H9 (cell line): ENCODE measurements at regions not wholly inside any gene's neighbourhood (a gene's known extent, or its start where the extent isn't known, plus 50 kb on each side); places are given as distances from the start of the nearest gene placed in this dataset.

Source experiments
- DNase-seq: peaks from one replicate; pipeline ENCODE4 v3.0.0-alpha.2; 2017
- H2AFZ ChIP-seq: one replicate; pipeline ENCODE4 v1.6.1; 2013; ENCODE audit warnings: mild to moderate bottlenecking, low read length, control low read depth, moderate library complexity
- H2AK5ac ChIP-seq: 2 replicates; pipeline ENCODE4 v1.6.1; 2013; ENCODE audit warnings: low read length, control low read depth, mixed read lengths; ENCODE audit not compliant: insufficient read length
- H2BK120ac ChIP-seq: one replicate; pipeline ENCODE4 v1.6.1; 2013; ENCODE audit warnings: low read depth, mild to moderate bottlenecking, low read length, control low read depth, inconsistent platforms; ENCODE audit not compliant: poor library complexity, severe bottlenecking
- H2BK12ac ChIP-seq: 2 replicates; pipeline ENCODE4 v1.6.1; 2013; ENCODE audit warnings: low read length, control low read depth, mixed read lengths, low read depth; ENCODE audit not compliant: insufficient read length
- H2BK15ac ChIP-seq: 2 replicates; pipeline ENCODE4 v1.6.1; 2013; ENCODE audit warnings: low read depth, low read length, control low read depth
- H2BK20ac ChIP-seq: one replicate; pipeline ENCODE4 v1.6.1; 2013; ENCODE audit warnings: low read depth, mild to moderate bottlenecking, low read length, control low read depth, inconsistent platforms; ENCODE audit not compliant: poor library complexity, severe bottlenecking
- H2BK5ac ChIP-seq: 2 replicates; pipeline ENCODE4 v1.6.1; 2013; ENCODE audit warnings: low read length, control low read depth, mixed read lengths; ENCODE audit not compliant: insufficient read length
- H3K14ac ChIP-seq: 2 replicates; pipeline ENCODE4 v1.6.1; 2013; ENCODE audit warnings: low read length, control low read depth; ENCODE audit not compliant: insufficient read depth
- H3K18ac ChIP-seq: 2 replicates; pipeline ENCODE4 v1.6.1; 2013; ENCODE audit warnings: low read depth, mild to moderate bottlenecking, mixed read lengths, low read length, control low read depth; ENCODE audit not compliant: insufficient read length
- H3K23ac ChIP-seq: 2 replicates; pipeline ENCODE4 v1.6.1; 2013; ENCODE audit warnings: low read length, control low read depth, mixed read lengths, low read depth; ENCODE audit not compliant: insufficient read length
- H3K23me2 ChIP-seq: 2 replicates; pipeline ENCODE4 v1.6.1; 2013; ENCODE audit warnings: low read depth, mild to moderate bottlenecking, mixed read lengths, low read length, control low read depth; ENCODE audit not compliant: insufficient read length, poor library complexity, severe bottlenecking
- H3K27ac ChIP-seq: 2 replicates; pipeline ENCODE4 v1.5.1; 2013; ENCODE audit warnings: low read length, control low read depth, mixed read lengths, low read depth; ENCODE audit not compliant: insufficient read length
- H3K27me3 ChIP-seq: 2 replicates; pipeline ENCODE4 v1.6.1; 2013; ENCODE audit warnings: low read length, control low read depth, inconsistent platforms; ENCODE audit not compliant: insufficient read depth
- H3K4ac ChIP-seq: 2 replicates; pipeline ENCODE4 v1.6.1; 2013; ENCODE audit warnings: low read depth, mild to moderate bottlenecking, control low read depth, inconsistent platforms, low read length, moderate library complexity
- H3K4me1 ChIP-seq: 2 replicates; pipeline ENCODE4 v1.6.1; 2013; ENCODE audit warnings: low read length, control low read depth, inconsistent platforms; ENCODE audit not compliant: insufficient read depth
- H3K4me2 ChIP-seq: 2 replicates; pipeline ENCODE4 v1.6.1; 2013; ENCODE audit warnings: low read length, control low read depth, mixed read lengths; ENCODE audit not compliant: insufficient read length, insufficient read depth
- H3K56ac ChIP-seq: 2 replicates; pipeline ENCODE4 v1.6.1; 2013; ENCODE audit warnings: low read depth, mild to moderate bottlenecking, mixed read lengths, low read length, control low read depth; ENCODE audit not compliant: insufficient read length
- H3K79me1 ChIP-seq: 2 replicates; pipeline ENCODE4 v1.6.1; 2013; ENCODE audit warnings: low read depth, mild to moderate bottlenecking, moderate library complexity, low read length, control low read depth, inconsistent platforms; ENCODE audit not compliant: insufficient read depth, poor library complexity, severe bottlenecking
- H3K79me2 ChIP-seq: 2 replicates; pipeline ENCODE4 v1.6.1; 2013; ENCODE audit warnings: low read length, control low read depth, inconsistent platforms; ENCODE audit not compliant: insufficient read depth
- H3K9ac ChIP-seq: 2 replicates; pipeline ENCODE4 v1.6.1; 2013; ENCODE audit warnings: low read length, control low read depth, mixed read lengths; ENCODE audit not compliant: insufficient read length; ENCODE audit errors: extremely low read depth
- H3K9me3 ChIP-seq: one replicate; pipeline ENCODE4 v1.6.1; 2013; ENCODE audit warnings: low read depth, low read length, inconsistent platforms; ENCODE audit not compliant: control insufficient read depth
- H3T11ph ChIP-seq: one replicate; pipeline ENCODE4 v1.6.1; 2013; ENCODE audit warnings: mild to moderate bottlenecking, low read length, control low read depth, inconsistent platforms
- H4K20me1 ChIP-seq: one replicate; pipeline ENCODE4 v1.6.1; 2013; ENCODE audit not compliant: control insufficient read depth, insufficient read length, insufficient read depth
- H4K5ac ChIP-seq: 2 replicates; pipeline ENCODE4 v1.6.1; 2013; ENCODE audit warnings: low read depth, mild to moderate bottlenecking, mixed read lengths, low read length, control low read depth; ENCODE audit not compliant: insufficient read length
- H4K8ac ChIP-seq: replicated peaks from 2 replicates; pipeline ENCODE4 v1.6.1; 2013; ENCODE audit warnings: low read length, control low read depth, mixed read lengths, low read depth; ENCODE audit not compliant: insufficient read length
- H4K91ac ChIP-seq: 2 replicates; pipeline ENCODE4 v1.6.1; 2013; ENCODE audit warnings: low read depth, mild to moderate bottlenecking, moderate library complexity, mixed read lengths, low read length, control low read depth; ENCODE audit not compliant: insufficient read length
- H3K27ac Mint-ChIP-seq, 3 experiments: 2 replicates in 2 of 3; 3 replicates in 1 of 3; pipeline ENCODE4 v1.8.0; 2020 to 2021; ENCODE audit warnings: mixed read lengths in 3 of 3, mild to moderate bottlenecking in 1 of 3, moderate library complexity in 1 of 3
- H3K27me3 Mint-ChIP-seq: 2 replicates; pipeline ENCODE4 v1.8.0; 2021; ENCODE audit warnings: low read depth, mild to moderate bottlenecking, moderate library complexity, mixed read lengths
- H3K36me3 Mint-ChIP-seq, 3 experiments: 2 replicates in 2 of 3; 3 replicates in 1 of 3; pipeline ENCODE4 v1.8.0; 2020 to 2021; ENCODE audit warnings: low read depth in 3 of 3, mixed read lengths in 3 of 3; ENCODE audit not compliant: insufficient read depth in 1 of 3
- H3K4me1 Mint-ChIP-seq, 2 experiments: 2 replicates each; pipeline ENCODE4 v1.8.0; 2020; ENCODE audit warnings: mixed read lengths in 2 of 2
- H3K4me3 Mint-ChIP-seq, 2 experiments: 2 replicates in 1 of 2; 3 replicates in 1 of 2; pipeline ENCODE4 v1.8.0; 2020 to 2021; ENCODE audit warnings: mild to moderate bottlenecking in 2 of 2, mixed read lengths in 2 of 2, moderate library complexity in 1 of 2
- H3K9me3 Mint-ChIP-seq, 2 experiments: 2 replicates in 1 of 2; 3 replicates in 1 of 2; pipeline ENCODE4 v1.8.0; 2020; ENCODE audit warnings: mild to moderate bottlenecking in 2 of 2, mixed read lengths in 2 of 2, moderate library complexity in 1 of 2
- CTCF ChIP-seq: fragments of 200-600 bp; sonication (generic); conservative IDR thresholded peaks from 3 replicates; pipeline ENCODE4 v1.8.0; 2021; ENCODE audit warnings: antibody characterized with exemption, mild to moderate bottlenecking
- whole genome bisulfite sequencing: extraction: QIAGEN DNeasy Blood & Tissue Kit; methylation state at CpG from one replicate; pipeline ENCODE4 v1.1.7; 2013; ENCODE audit warnings: missing lambda C conversion rate, low lambda C conversion rate, mixed read lengths; ENCODE audit not compliant: insufficient read length; ENCODE audit errors: extremely low coverage; 5-methylcytosine and 5-hydroxymethylcytosine counted together

GRCh38 chr1:98210563-98210962, 289.7 kb upstream of the DPYD start:
- no peak overlapping the region for H2AK5ac ChIP-seq
- no peak overlapping the region for H4K5ac ChIP-seq
- no peaks in the 10 kb centered on the region; the same call in 1 of the 2 replicates for H3K4me1 ChIP-seq
- no peak for DNase-seq
- no peak for TF ChIP-seq CTCF
- H3K23me2 ChIP-seq = no peaks in the 10 kb centered on the region
- no peak overlapping the region for H2BK120ac ChIP-seq
- H3K23ac ChIP-seq = no peak overlapping the region
- Mint-ChIP-seq H3K4me3 (no peak overlapping the region), H3K27ac (no peak overlapping the region), H3K27me3 (peaks cover 21% of the 10 kb centered on the region), H3K4me1 (peaks cover 24 to 27% of the 10 kb centered on the region in 2 experiments), H3K9me3 (no peaks in the 10 kb centered on the region; a peak in 2 of 5 replicates), H3K36me3 (no peaks in the 10 kb centered on the region)
- no peak overlapping the region for H2AFZ ChIP-seq
- H4K91ac ChIP-seq = no peak overlapping the region
- no peak overlapping the region for H3K14ac ChIP-seq
- no peak overlapping the region for H3K18ac ChIP-seq
- H2BK15ac ChIP-seq = no peak overlapping the region
- H2BK20ac ChIP-seq = no peak overlapping the region
- no peak overlapping the region for H3K27ac ChIP-seq
- no peak overlapping the region for H2BK12ac ChIP-seq
- no peak overlapping the region for H3T11ph ChIP-seq
- no peaks in the 10 kb centered on the region for H3K79me1 ChIP-seq
- no peak overlapping the region for H3K56ac ChIP-seq
- H3K27me3 ChIP-seq = peaks cover 9% of the 10 kb centered on the region; the same call in 1 of the 2 replicates
- H2BK5ac ChIP-seq = no peak overlapping the region
- no CpG with 5 or more reads among the region's 3 CpGs for WGBS
- no peak overlapping the region for H3K4ac ChIP-seq
- H3K79me2 ChIP-seq = no peaks in the 10 kb centered on the region
- H3K9ac ChIP-seq = no peak overlapping the region
- no peak overlapping the region for H3K4me2 ChIP-seq
- H4K20me1 ChIP-seq = no peaks in the 10 kb centered on the region
- H4K8ac ChIP-seq = no peak overlapping the region
- H3K9me3 ChIP-seq = no peaks in the 10 kb centered on the region
